GM12878 (cell line): ENCODE measurements at regions not wholly inside any gene's neighbourhood (a gene's known extent, or its start where the extent isn't known, plus 50 kb on each side); places are given as distances from the start of the nearest gene placed in this dataset.

Source experiments
- ATAC-seq: fragments of 200-7000 bp; cut with Tn5 transposase; 3 replicates; pipeline ENCODE4 v1.9.1; 2020; ENCODE audit warnings: mild to moderate bottlenecking, moderate library complexity
- BruUV-seq: library from RNA; stranded (reverse); fragments of 400-500 nt; replicated peaks from 2 replicates; lab custom pipeline; 2021; lab: Mats Ljungman, UMichigan
- CTCF ChIA-PET: fragments of 300-600 bp; sonication (Branson Sonifier 250); formaldehyde crosslinking; extraction: SDS; loops from one replicate; lab custom pipeline; 2021; ENCODE audit warnings: inconsistent platforms; lab: Yijun Ruan, JAX
- POLR2A ChIA-PET: fragments of 350-600 bp; formaldehyde crosslinking; extraction: SDS; loops from one replicate; lab custom pipeline; 2021; ENCODE audit warnings: inconsistent platforms; lab: Charles Lee
- RAD21 ChIA-PET: fragments of 300-600 bp; sonication (Branson Sonifier 250); formaldehyde crosslinking; loops from one replicate; lab custom pipeline; 2023; ENCODE audit warnings: antibody characterized with exemption; ENCODE audit not compliant: unreplicated experiment; lab: Charles Lee
- SMC1A ChIA-PET: fragments of 300-600 bp; sonication (Branson Sonifier 250); formaldehyde crosslinking; loops from one replicate; lab custom pipeline; 2023; ENCODE audit not compliant: unreplicated experiment, uncharacterized antibody; lab: Charles Lee
- DNase-seq: peaks from one replicate; pipeline ENCODE4 v3.0.0-alpha.2; 2011; ENCODE audit warnings: low read depth, low spot score
- FAIRE-seq: peaks from 3 replicates; lab custom pipeline; 2011; peaks lifted over from hg19 to GRCh38; lab: Jason Lieb, UNC
- H2AFZ ChIP-seq: 2 replicates; pipeline ENCODE4 v1.6.0; 2011; ENCODE audit warnings: low read depth, low read length, control low read depth; ENCODE audit not compliant: control insufficient read depth
- H3K27ac ChIP-seq: 2 replicates; pipeline ENCODE4 v1.5.1; 2011; ENCODE audit warnings: control low read depth; ENCODE audit not compliant: control insufficient read depth, insufficient read depth
- H3K27me3 ChIP-seq, 2 experiments: replicated peaks in 1 of 2; 2 replicates each; pipeline versions ENCODE4 v1.6.0 to v1.6.1; 2011; ENCODE audit warnings: low read length in 1 of 2; ENCODE audit not compliant: control insufficient read depth in 2 of 2, insufficient read depth in 2 of 2
- H3K36me3 ChIP-seq, 2 experiments: 2 replicates each; pipeline ENCODE4 v1.5.1; 2011; ENCODE audit warnings: low read length in 1 of 2; ENCODE audit not compliant: control insufficient read depth in 2 of 2, insufficient read depth in 2 of 2
- H3K4me1 ChIP-seq: 2 replicates; pipeline ENCODE4 v1.6.1; 2011; ENCODE audit warnings: mild to moderate bottlenecking, low read length, moderate library complexity, mixed read lengths; ENCODE audit not compliant: control insufficient read depth, insufficient read depth
- H3K4me2 ChIP-seq: 2 replicates; pipeline ENCODE4 v1.6.0; 2011; ENCODE audit warnings: control low read depth; ENCODE audit not compliant: control insufficient read depth, insufficient read depth
- H3K4me3 ChIP-seq: fragments of 200-600 bp; sonication (generic); 2 replicates; pipeline ENCODE4 v1.5.1; 2016
- H3K79me2 ChIP-seq: 2 replicates; pipeline ENCODE4 v1.6.0; 2011; ENCODE audit warnings: low read length; ENCODE audit not compliant: control insufficient read depth, insufficient read depth
- H3K9ac ChIP-seq: 2 replicates; pipeline ENCODE4 v1.8.0; 2011; ENCODE audit warnings: low read length, control low read depth, mixed read lengths; ENCODE audit not compliant: control insufficient read depth, insufficient read depth
- H3K9me3 ChIP-seq: replicated peaks from 3 replicates; pipeline ENCODE4 v1.5.1; 2011; ENCODE audit warnings: mild to moderate bottlenecking, low read length; ENCODE audit not compliant: control insufficient read depth, insufficient read depth
- H4K20me1 ChIP-seq: 2 replicates; pipeline ENCODE4 v1.6.0; 2011; ENCODE audit not compliant: control insufficient read depth, insufficient read depth
- GATAD2B ChIP-seq: fragments of 450-650 bp; conservative IDR thresholded peaks from 2 replicates; pipeline ENCODE4 v1.6.1; 2017; ENCODE audit warnings: low read depth, mild to moderate bottlenecking, moderate library complexity
- ZBTB11 ChIP-seq: fragments of 450-650 bp; formaldehyde crosslinking; IDR thresholded peaks from 2 replicates; pipeline ENCODE4 v1.5.0; 2022; ENCODE audit warnings: mild to moderate bottlenecking, missing genetic modification characterization
- ZZZ3 ChIP-seq: IDR thresholded peaks from 2 replicates; pipeline ENCODE4 v1.6.1; 2011; ENCODE audit warnings: low read depth; ENCODE audit not compliant: control insufficient read depth, insufficient read length
- WGBS: methylation state at CpG from one replicate; pipeline ENCODE4 v1.1.6; 2016; ENCODE audit warnings: low lambda C conversion rate; ENCODE audit not compliant: insufficient replicate concordance, insufficient coverage; ENCODE audit errors: missing lambda C conversion rate; 5-methylcytosine and 5-hydroxymethylcytosine counted together
- in situ Hi-C: fragments of 300-500 bp; cut with MboI; formaldehyde crosslinking; loops from 9 replicates; pipeline ENCODE4 v1.14.3; 2018; ENCODE audit warnings: mixed read lengths
- intact Hi-C: fragments of 100-400 bp; cut with micrococcal nuclease; formaldehyde crosslinking; loops from one replicate; pipeline ENCODE4 v1.14.2; 2022; ENCODE audit not compliant: unreplicated experiment

GRCh38 chr9:134557331-134557730, 84.3 kb upstream of the COL5A1 start:
- ATAC-seq (no peak), DNase-seq (no peak)
- Histone ChIP-seq H3K9ac (no peak overlapping the region), H3K79me2 (no peaks in the 10 kb centered on the region), H4K20me1 (no peaks in the 10 kb centered on the region), H3K4me1 (no peaks in the 10 kb centered on the region), H2AFZ (no peak overlapping the region), H3K27ac (no peak overlapping the region), H3K36me3 (no peaks in the 10 kb centered on the region), H3K9me3 (no peaks in the 10 kb centered on the region), H3K4me3 (no peak overlapping the region), H3K4me2 (no peak overlapping the region)
- WGBS = 42% methylated on average over 18 of the region's 18 CpGs
- in situ Hi-C loops (no loop called here), intact Hi-C loops (no loop called here)
- ChIA-PET POLR2A (no interaction called here), CTCF (no interaction called here), SMC1A (no interaction called here), RAD21 (no interaction called here)
- no TSS peak for BruUV-seq
- TF ChIP-seq ZBTB11 (CRISPR knock-in tag) (no peak), ZZZ3 (no peak), GATAD2B (no peak)
- TF ChIP-seq, all 136 proteins: peak for 0
- FAIRE-seq = no peak
- H3K27me3 ChIP-seq = no peaks in the 10 kb centered on the region; a peak in 2 of 4 replicates
